H1 (cell line): ENCODE measurements at regions not wholly inside any gene's neighbourhood (a gene's known extent, or its start where the extent isn't known, plus 50 kb on each side); places are given as distances from the start of the nearest gene placed in this dataset.

Source experiments
- CTCF ChIA-PET: fragments of 300-600 bp; sonication (Branson Sonifier 250); formaldehyde crosslinking; loops from one replicate; lab custom pipeline; 2021; ENCODE audit not compliant: partially characterized antibody; lab: Charles Lee
- POLR2A ChIA-PET: fragments of 300-600 bp; sonication (Branson Sonifier 250); formaldehyde crosslinking; loops from one replicate; lab custom pipeline; 2021; ENCODE audit warnings: inconsistent platforms; ENCODE audit not compliant: partially characterized antibody; lab: Charles Lee
- DNase-seq, 2 experiments: peaks; one replicate each; pipeline versions ENCODE4 v3.0.0 to v3.0.0-alpha.2; 2010 to 2022; ENCODE audit warnings: low spot score in 2 of 2, low read depth in 1 of 2, mixed read lengths in 1 of 2
- FAIRE-seq: peaks from 2 replicates; lab custom pipeline; 2011; peaks lifted over from hg19 to GRCh38; lab: Jason Lieb, UNC
- H2AFZ ChIP-seq: 2 replicates; pipeline ENCODE4 v1.8.1; 2012; ENCODE audit warnings: low read length, inconsistent platforms
- H2AK5ac ChIP-seq: 2 replicates; pipeline ENCODE4 v1.6.1; 2013; ENCODE audit warnings: low read depth, low read length
- H2BK120ac ChIP-seq: replicated peaks from 2 replicates; pipeline ENCODE3; 2013; ENCODE audit warnings: low read depth, low read length, inconsistent platforms
- H2BK12ac ChIP-seq: 2 replicates; pipeline ENCODE4 v1.6.1; 2013; ENCODE audit warnings: low read depth, low read length
- H2BK15ac ChIP-seq: 2 replicates; pipeline ENCODE4 v1.6.1; 2013; ENCODE audit warnings: low read length
- H2BK20ac ChIP-seq: 2 replicates; pipeline ENCODE4 v1.6.1; 2013; ENCODE audit warnings: low read length
- H2BK5ac ChIP-seq: 2 replicates; pipeline ENCODE4 v1.6.1; 2013; ENCODE audit warnings: low read depth, low read length
- H3K14ac ChIP-seq: 2 replicates; pipeline ENCODE4 v1.6.1; 2013; ENCODE audit warnings: inconsistent platforms; ENCODE audit not compliant: insufficient read length
- H3K18ac ChIP-seq: 2 replicates; pipeline ENCODE4 v1.6.1; 2013; ENCODE audit warnings: low read length; ENCODE audit errors: extremely low read depth
- H3K23ac ChIP-seq: 2 replicates; pipeline ENCODE4 v1.6.1; 2013; ENCODE audit warnings: inconsistent platforms; ENCODE audit not compliant: insufficient read length
- H3K23me2 ChIP-seq: 2 replicates; pipeline ENCODE4 v1.6.1; 2013; ENCODE audit warnings: low read depth, low read length
- H3K27ac ChIP-seq: 2 replicates; pipeline ENCODE4 v1.6.1; 2011; ENCODE audit warnings: low read depth, low read length, inconsistent platforms
- H3K27me3 ChIP-seq, 4 experiments: replicated peaks in 1 of 4; 1 replicate in 1 of 4; 2 replicates in 3 of 4; pipeline versions ENCODE4 v1.6.1 to v1.8.1; 2011 to 2013; ENCODE audit warnings: low read length in 3 of 4, mild to moderate bottlenecking in 3 of 4, inconsistent platforms in 2 of 4, mixed read lengths in 2 of 4, moderate library complexity in 1 of 4; ENCODE audit not compliant: control insufficient read depth in 3 of 4, insufficient read depth in 3 of 4; ENCODE audit errors: extremely low read depth in 1 of 4
- H3K36me3 ChIP-seq, 4 experiments: 2 replicates each; pipeline versions ENCODE4 v1.6.1 to v1.8.1; 2011 to 2013; ENCODE audit warnings: mild to moderate bottlenecking in 4 of 4, low read length in 3 of 4, moderate library complexity in 2 of 4, control low read depth in 1 of 4, inconsistent platforms in 1 of 4; ENCODE audit not compliant: insufficient read depth in 4 of 4, control insufficient read depth in 2 of 4
- H3K4ac ChIP-seq: replicated peaks from 2 replicates; pipeline ENCODE3; 2013; ENCODE audit warnings: low read length, low read depth, mixed read lengths, inconsistent platforms; ENCODE audit not compliant: insufficient read length
- H3K4me1 ChIP-seq, 4 experiments: replicated peaks in 1 of 4; 1 replicate in 1 of 4; 2 replicates in 3 of 4; pipeline versions ENCODE4 v1.6.1 to v1.8.1; 2011 to 2013; ENCODE audit warnings: low read length in 3 of 4, inconsistent platforms in 2 of 4, mixed read lengths in 1 of 4; ENCODE audit not compliant: insufficient read depth in 4 of 4, control insufficient read depth in 3 of 4
- H3K4me2 ChIP-seq, 2 experiments: 2 replicates each; pipeline versions ENCODE4 v1.6.1 to v1.8.1; 2011 to 2013; ENCODE audit warnings: low read depth in 2 of 2, low read length in 2 of 2, control low read depth in 1 of 2, inconsistent platforms in 1 of 2, mild to moderate bottlenecking in 1 of 2; ENCODE audit not compliant: insufficient read depth in 1 of 2
- H3K4me3 ChIP-seq, 4 experiments: fragments of 200-600, 300-600 bp in 1 of 4; sonication (generic), shearing (Covaris generic), sonication (Bioruptor Twin) in 1 of 4; 2 replicates each; pipeline versions ENCODE4 v1.5.1 to v1.8.1; 2011 to 2016; ENCODE audit warnings: low read length in 4 of 4, low read depth in 3 of 4, control low read depth in 2 of 4, inconsistent platforms in 2 of 4, mild to moderate bottlenecking in 2 of 4, mixed read lengths in 1 of 4, moderate library complexity in 1 of 4; ENCODE audit not compliant: insufficient read depth in 2 of 4; ENCODE audit errors: extremely low read depth in 1 of 4
- H3K56ac ChIP-seq: replicated peaks from 2 replicates; pipeline ENCODE3; 2013; ENCODE audit warnings: low read depth, mild to moderate bottlenecking, mixed read lengths, low read length, inconsistent platforms; ENCODE audit not compliant: insufficient read length
- H3K79me1 ChIP-seq: 2 replicates; pipeline ENCODE4 v1.6.1; 2013; ENCODE audit warnings: low read depth, low read length, control low read depth
- H3K79me2 ChIP-seq, 2 experiments: 2 replicates each; pipeline versions ENCODE4 v1.6.1 to v1.8.1; 2012 to 2013; ENCODE audit warnings: low read length in 2 of 2, mild to moderate bottlenecking in 2 of 2, inconsistent platforms in 1 of 2; ENCODE audit not compliant: insufficient read depth in 2 of 2, control insufficient read depth in 1 of 2
- H3K9ac ChIP-seq, 4 experiments: replicated peaks in 1 of 4; 1 replicate in 1 of 4; 2 replicates in 3 of 4; pipeline versions ENCODE4 v1.6.1 to v1.8.1; 2011 to 2013; ENCODE audit warnings: low read depth in 3 of 4, low read length in 3 of 4, control low read depth in 2 of 4, mild to moderate bottlenecking in 2 of 4, moderate library complexity in 2 of 4, inconsistent platforms in 1 of 4; ENCODE audit errors: extremely low read depth in 1 of 4
- H3K9me3 ChIP-seq, 2 experiments: 2 replicates each; pipeline versions ENCODE4 v1.6.1 to v1.8.1; 2012 to 2013; ENCODE audit warnings: mild to moderate bottlenecking in 2 of 2, moderate library complexity in 2 of 2, control low read depth in 1 of 2, inconsistent platforms in 1 of 2, low read depth in 1 of 2, low read length in 1 of 2, mixed read lengths in 1 of 2; ENCODE audit not compliant: insufficient read depth in 2 of 2
- H4K20me1 ChIP-seq, 2 experiments: replicated peaks in 1 of 2; 2 replicates each; pipeline versions ENCODE3 to v1.8.1; 2011 to 2013; ENCODE audit warnings: inconsistent platforms in 2 of 2, low read length in 2 of 2, mild to moderate bottlenecking in 1 of 2; ENCODE audit not compliant: insufficient read depth in 2 of 2, control insufficient read depth in 1 of 2
- H4K5ac ChIP-seq: 2 replicates; pipeline ENCODE4 v1.6.1; 2013; ENCODE audit warnings: low read length, low read depth, mixed read lengths, inconsistent platforms; ENCODE audit not compliant: insufficient read length
- H4K8ac ChIP-seq: 2 replicates; pipeline ENCODE4 v1.8.0; 2013; ENCODE audit warnings: mild to moderate bottlenecking, moderate library complexity, low read length, inconsistent platforms; ENCODE audit not compliant: insufficient read depth; ENCODE audit errors: extremely low read depth
- H4K91ac ChIP-seq: replicated peaks from 2 replicates; pipeline ENCODE3; 2013; ENCODE audit warnings: low read length, mixed read lengths, inconsistent platforms; ENCODE audit not compliant: insufficient read length
- BCL11A ChIP-seq, 2 experiments: IDR thresholded peaks; one replicate each; pipeline ENCODE4 v1.6.1; 2011; ENCODE audit warnings: low read depth in 2 of 2, low read length in 2 of 2, mild to moderate bottlenecking in 2 of 2
- CBX8 ChIP-seq: fragments of 300-800, 300-1000 bp; sonication (generic); IDR thresholded peaks from 2 replicates; pipeline ENCODE4 v1.7.1; 2016; ENCODE audit warnings: low read depth, low read length, borderline replicate concordance
- CHD1 ChIP-seq: IDR thresholded peaks from 2 replicates; pipeline ENCODE4 v1.6.1; 2012; ENCODE audit warnings: low read depth, low read length, improper control_type of control experiment
- GABPA ChIP-seq: IDR thresholded peaks from 2 replicates; pipeline ENCODE4 v1.6.1; 2011; ENCODE audit warnings: mild to moderate bottlenecking, low read length, moderate library complexity, borderline replicate concordance; ENCODE audit not compliant: insufficient read depth
- KDM1A ChIP-seq: fragments of 200-600, 300-600 bp; sonication (generic); IDR thresholded peaks from 2 replicates; pipeline ENCODE4 v1.7.1; 2016; ENCODE audit warnings: mild to moderate bottlenecking, low read length, borderline replicate concordance
- KDM5A ChIP-seq: fragments of 200-600 bp; IDR thresholded peaks from 2 replicates; pipeline ENCODE4 v1.7.1; 2012; ENCODE audit warnings: mild to moderate bottlenecking, low read length, inconsistent platforms, mixed read lengths
- PHF8 ChIP-seq: fragments of 200-600 bp; sonication (generic); conservative IDR thresholded peaks from 2 replicates; pipeline ENCODE4 v1.7.1; 2012; ENCODE audit warnings: low read depth, mild to moderate bottlenecking, inconsistent platforms, low read length, moderate library complexity
- POLR2A ChIP-seq, 2 experiments: IDR thresholded peaks; 1 replicate in 1 of 2; 2 replicates in 1 of 2; pipeline ENCODE4 v1.6.1; 2011; ENCODE audit warnings: low read depth in 2 of 2, low read length in 2 of 2, mild to moderate bottlenecking in 2 of 2; ENCODE audit errors: control extremely low read depth in 1 of 2
- RBBP5 ChIP-seq: IDR thresholded peaks from 2 replicates; pipeline ENCODE4 v1.7.1; 2012; ENCODE audit warnings: low read depth, mild to moderate bottlenecking, inconsistent platforms, low read length, moderate library complexity, borderline replicate concordance
- RNF2 ChIP-seq: fragments of 200-900, 300-1000 bp; sonication (generic); IDR thresholded peaks from 2 replicates; pipeline ENCODE4 v1.7.1; 2016; ENCODE audit warnings: borderline replicate concordance, low read depth, mild to moderate bottlenecking, antibody characterized with exemption, low read length; ENCODE audit not compliant: poor library complexity, severe bottlenecking; ENCODE audit errors: missing control alignments
- SAP30 ChIP-seq: fragments of 300-600 bp; sonication (generic); IDR thresholded peaks from 2 replicates; pipeline ENCODE4 v1.7.1; 2012; ENCODE audit warnings: low read length, moderate library complexity, mild to moderate bottlenecking, inconsistent platforms; ENCODE audit not compliant: insufficient read depth, insufficient replicate concordance
- SP1 ChIP-seq: IDR thresholded peaks from 2 replicates; pipeline ENCODE4 v1.6.1; 2011; ENCODE audit warnings: low read depth, low read length
- TBP ChIP-seq: IDR thresholded peaks from 2 replicates; pipeline ENCODE4 v1.6.1; 2011; ENCODE audit warnings: low read depth, low read length, improper control_type of control experiment
- TEAD4 ChIP-seq: IDR thresholded peaks from 2 replicates; pipeline ENCODE4 v1.6.1; 2012; ENCODE audit warnings: low read depth, low read length, inconsistent platforms, mixed read lengths
- whole genome bisulfite sequencing, 2 experiments: shearing (Covaris generic) in 1 of 2; methylation state at CpG; one replicate each; pipeline versions ENCODE4 v1.1.6 to v1.1.7; 2013 to 2015; ENCODE audit warnings: low lambda C conversion rate in 2 of 2, mixed read lengths in 2 of 2, inconsistent platforms in 1 of 2, low coverage in 1 of 2, missing lambda C conversion rate in 1 of 2; ENCODE audit not compliant: insufficient replicate concordance in 2 of 2, insufficient coverage in 1 of 2, insufficient read length in 1 of 2; ENCODE audit errors: extremely low coverage in 1 of 2, missing lambda C conversion rate in 1 of 2; 5-methylcytosine and 5-hydroxymethylcytosine counted together
- TF ChIP-seq, protein P1 (sequence below): IDR thresholded peaks from 2 replicates; pipeline ENCODE4 v1.6.1; 2012; ENCODE audit warnings: inconsistent platforms

DNA sequence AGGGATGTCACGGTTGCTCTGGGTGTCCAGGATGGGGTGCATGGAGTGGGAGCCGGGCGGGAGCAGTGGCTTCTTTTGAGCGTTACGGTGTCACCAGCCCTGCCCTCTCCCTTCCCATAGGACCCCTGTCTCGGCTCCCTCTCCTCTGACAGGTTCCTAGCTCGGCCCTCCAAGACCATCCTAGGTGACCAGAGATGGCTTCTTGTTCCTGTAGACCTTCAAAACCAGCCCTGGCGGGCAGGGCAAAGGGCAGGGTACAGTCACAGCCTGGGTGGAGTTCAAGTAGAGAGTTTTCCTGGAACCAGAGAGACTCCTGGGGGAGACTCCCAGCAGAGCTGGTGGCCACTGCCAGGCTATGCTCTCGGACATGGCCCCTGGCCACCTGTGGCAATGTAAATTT is 345.6 kb upstream of the AJAP1 start:
- Histone ChIP-seq H3K4me1 (no peaks in the 10 kb centered on the region), H3K14ac (no peak overlapping the region), H2AFZ (no peak overlapping the region), H2BK12ac (no peak overlapping the region), H4K5ac (no peak overlapping the region), H3K9ac (no peak overlapping the region), H3K27me3 (no peaks in the 10 kb centered on the region; a peak in 1 of 7 replicates), H3K18ac (no peak overlapping the region), H2BK15ac (no peak overlapping the region), H3K27ac (no peak overlapping the region), H3K56ac (no peak overlapping the region), H4K8ac (no peak overlapping the region), H3K9me3 (peaks cover 48 to 73% of the 10 kb centered on the region in 2 experiments), H4K91ac (no peak overlapping the region), H3K4me2 (no peak overlapping the region), H3K4me3 (no peak overlapping the region), H4K20me1 (no peaks in the 10 kb centered on the region), H3K4ac (no peak overlapping the region), H2BK120ac (no peak overlapping the region), H3K36me3 (no peaks in the 10 kb centered on the region), H3K79me2 (no peaks in the 10 kb centered on the region), H2AK5ac (no peak overlapping the region), H3K23me2 (no peaks in the 10 kb centered on the region), H3K23ac (no peak overlapping the region), H3K79me1 (no peaks in the 10 kb centered on the region), H2BK20ac (no peak overlapping the region), H2BK5ac (no peak overlapping the region)
- DNase-seq: no peak
- FAIRE-seq: no peak
- no peak for TF ChIP-seq PHF8
- no peak for TF ChIP-seq RNF2
- TF ChIP-seq TEAD4: no peak
- TF ChIP-seq BCL11A (IDR thresholded peaks at IDR 0.05; ENCODE audit: low read depth in 2 of 2, low read length in 2 of 2): no peak
- no peak for TF ChIP-seq SAP30
- no peak for TF ChIP-seq CHD1
- TF ChIP-seq GABPA: no peak
- no peak for TF ChIP-seq KDM5A
- TF ChIP-seq POLR2A (IDR thresholded peaks at IDR 0.05; ENCODE audit: control extremely low read depth in 1 of 2, low read depth in 2 of 2, low read length in 2 of 2): no peak
- TF ChIP-seq CBX8: no peak
- no peak for TF ChIP-seq RBBP5
- no peak for TF ChIP-seq SP1
- no peak for TF ChIP-seq TBP
- TF ChIP-seq KDM1A: no peak
- TF ChIP-seq, protein P1, sequence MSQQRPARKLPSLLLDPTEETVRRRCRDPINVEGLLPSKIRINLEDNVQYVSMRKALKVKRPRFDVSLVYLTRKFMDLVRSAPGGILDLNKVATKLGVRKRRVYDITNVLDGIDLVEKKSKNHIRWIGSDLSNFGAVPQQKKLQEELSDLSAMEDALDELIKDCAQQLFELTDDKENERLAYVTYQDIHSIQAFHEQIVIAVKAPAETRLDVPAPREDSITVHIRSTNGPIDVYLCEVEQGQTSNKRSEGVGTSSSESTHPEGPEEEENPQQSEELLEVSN: no peak
- ChIA-PET POLR2A (no interaction called here), CTCF (no interaction called here)
- 88% methylated on average over 4 of the region's 9 CpGs; no CpG with 5 or more reads in 1 of the 2 experiments for WGBS, 2 experiments
